ENCODE measurements at regions not wholly inside any gene's neighbourhood (a gene's known extent, or its start where the extent isn't known, plus 50 kb on each side); places are given as distances from the start of the nearest gene placed in this dataset.
"Not testable (repeated sequence)": the region's sequence is repeated elsewhere in the genome, so short reads cannot be mapped to it uniquely, and the experiment has no call there.

DNA sequence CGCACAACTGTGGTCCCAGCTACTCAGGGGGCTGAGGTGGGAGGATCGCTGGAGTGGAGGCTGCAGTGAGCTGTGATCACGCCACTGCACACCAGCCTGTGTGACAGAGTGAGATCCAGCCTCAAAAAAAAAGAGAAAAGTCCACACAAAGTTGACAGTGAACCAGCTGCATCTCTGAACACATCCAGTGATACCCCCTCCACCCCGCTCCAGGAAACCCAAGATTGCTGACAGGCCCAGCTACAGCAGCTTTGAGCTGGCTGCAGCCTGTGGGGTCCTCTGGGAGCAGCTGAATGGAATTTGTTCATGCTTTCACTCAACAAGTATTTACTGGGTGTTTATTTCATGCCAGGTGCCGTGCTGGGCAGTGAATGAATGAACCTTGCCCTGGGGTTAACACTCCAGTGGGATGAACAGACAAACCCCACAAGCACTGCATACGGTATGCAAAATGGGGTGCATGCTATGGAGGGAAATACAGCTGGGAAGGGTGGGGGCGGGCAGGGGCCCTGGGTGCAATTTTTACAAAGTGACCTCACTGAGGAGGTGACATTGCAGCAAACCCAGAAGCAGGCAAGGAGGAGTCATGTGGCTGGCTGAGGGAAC lies 170.9 kb downstream of the GOSR1 start:
- not testable (repeated sequence) for H3K9me3 ChIP-seq; DNase-seq (ENCODE audit: low spot score in 2 of 2); H3K36me3 ChIP-seq; H3K4me3 ChIP-seq; H3K4me1 ChIP-seq; H3K27ac ChIP-seq; H3K27me3 ChIP-seq
- 81 to 90% methylated on average over 7 of the region's 7 CpGs for WGBS, 2 donors

DNA sequence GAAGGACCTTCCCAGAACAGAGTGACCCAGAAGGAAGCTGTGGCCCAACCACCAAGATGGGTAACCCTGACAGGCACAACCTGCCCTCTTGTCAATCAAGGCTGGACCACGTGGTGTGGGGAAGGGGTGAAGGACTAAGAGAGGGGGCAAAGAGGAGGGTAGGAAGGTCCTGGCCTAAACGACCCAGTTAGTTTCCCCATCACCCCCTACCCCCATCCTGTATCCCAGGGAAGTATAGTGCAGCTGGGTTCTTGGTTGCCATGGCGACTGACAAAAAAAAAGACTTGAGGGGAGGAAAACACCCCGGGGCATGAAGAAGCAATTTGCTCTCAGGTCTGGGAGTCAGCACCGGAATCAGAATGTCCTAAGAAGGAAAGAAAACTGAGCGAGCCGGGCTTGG lies 168.7 kb downstream of the GOSR1 start:
- H3K4me3 ChIP-seq; DNase-seq (ENCODE audit: low spot score in 2 of 2); H3K27ac ChIP-seq; H3K4me1 ChIP-seq; H3K27me3 ChIP-seq; H3K9me3 ChIP-seq; H3K36me3 ChIP-seq: not testable (repeated sequence)
- WGBS, 2 donors: 12 to 22% methylated on average over 7 of the region's 7 CpGs

DNA sequence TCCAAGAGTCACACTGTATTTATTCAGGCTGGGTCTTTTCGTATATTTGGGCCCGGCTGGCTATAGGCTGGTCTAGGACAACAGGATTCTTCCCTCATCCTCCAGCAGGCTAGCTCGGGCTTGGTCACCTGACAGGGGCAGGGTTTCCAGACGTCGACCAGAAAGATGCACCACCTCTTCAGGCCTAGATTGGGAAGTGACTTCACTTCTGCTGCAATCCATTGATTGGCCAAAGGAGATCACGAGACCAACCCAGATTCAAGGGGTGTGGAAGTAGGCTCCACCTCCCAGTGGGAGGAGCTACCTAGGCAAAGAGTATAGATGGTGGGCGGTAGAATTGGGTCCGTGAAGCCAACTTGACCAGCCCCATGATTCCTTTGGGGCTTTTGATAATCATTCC lies 167.5 kb downstream of the GOSR1 start:
- not testable (repeated sequence) for H3K27ac ChIP-seq; DNase-seq (ENCODE audit: low spot score in 2 of 2); H3K4me1 ChIP-seq; H3K27me3 ChIP-seq; H3K4me3 ChIP-seq; H3K9me3 ChIP-seq; H3K36me3 ChIP-seq
- no CpG with 5 or more reads among the region's 8 CpGs for WGBS, 2 donors

DNA sequence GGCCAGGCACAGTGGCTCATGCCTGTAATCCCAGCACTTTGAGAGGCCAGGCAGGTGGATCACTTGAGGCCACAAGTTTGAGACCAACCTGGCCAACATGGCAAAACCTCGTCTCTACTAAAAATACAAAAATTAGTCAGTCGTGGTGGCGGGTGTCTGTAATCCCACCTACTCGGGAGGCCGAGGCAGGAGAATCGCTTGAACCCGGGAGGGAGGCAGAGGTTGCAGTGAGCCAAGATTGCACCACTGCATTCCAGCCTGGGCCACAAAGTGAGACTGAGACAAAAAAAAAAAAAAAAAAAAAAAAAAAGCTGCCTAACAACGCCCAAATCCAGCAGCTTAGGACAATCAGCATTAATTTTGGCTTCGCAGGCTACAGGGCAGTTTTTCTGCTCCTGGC lies 167.1 kb downstream of the GOSR1 start:
- not testable (repeated sequence) for H3K36me3 ChIP-seq; H3K27me3 ChIP-seq; H3K9me3 ChIP-seq; H3K4me3 ChIP-seq; H3K4me1 ChIP-seq; DNase-seq (ENCODE audit: low spot score in 2 of 2); H3K27ac ChIP-seq
- 73 to 88% methylated on average over 9 of the region's 9 CpGs for WGBS, 2 donors

DNA sequence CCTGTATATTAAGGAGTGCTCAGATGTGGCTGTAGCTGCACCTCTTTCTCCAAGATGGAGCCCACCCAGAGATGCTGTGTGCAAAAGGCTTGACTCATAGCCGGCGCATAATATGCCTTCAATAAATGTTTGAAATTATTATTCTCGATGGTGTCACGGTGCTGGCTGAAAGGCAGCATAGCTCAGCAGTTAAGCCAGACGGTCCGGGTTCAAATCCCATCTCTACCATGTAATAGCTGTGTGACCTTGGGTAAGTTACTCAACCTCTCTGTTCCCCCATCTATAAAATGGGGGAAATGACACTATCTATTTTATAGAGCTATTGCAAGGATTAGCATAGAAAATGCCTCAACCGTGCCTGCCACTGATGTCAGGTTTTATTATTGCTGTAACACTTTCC lies 164.2 kb downstream of the GOSR1 start:
- WGBS, 2 donors: 81 to 83% methylated on average over 5 to 7 of the region's 7 CpGs
- H3K4me1 ChIP-seq; H3K27me3 ChIP-seq; H3K4me3 ChIP-seq; H3K9me3 ChIP-seq; DNase-seq (ENCODE audit: low spot score in 2 of 2); H3K27ac ChIP-seq; H3K36me3 ChIP-seq: not testable (repeated sequence)

DNA sequence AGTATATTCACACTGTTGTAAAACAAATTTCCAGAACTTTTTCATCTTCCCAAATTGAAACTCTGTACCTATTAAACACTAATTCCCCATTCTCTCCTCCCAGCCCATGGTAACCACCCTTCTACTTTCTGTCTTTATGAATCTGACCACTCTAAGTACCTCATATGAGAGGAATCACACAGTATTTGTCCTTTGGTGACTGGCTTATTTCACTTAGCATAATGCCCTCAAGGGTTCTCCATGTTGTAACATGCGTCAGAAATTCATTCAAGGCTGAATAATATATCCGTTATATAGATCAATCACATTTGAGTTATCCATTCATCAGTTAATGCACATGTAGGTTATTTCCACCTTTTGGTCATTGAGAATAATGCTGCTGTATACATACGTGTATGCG lies 162.2 kb downstream of the GOSR1 start:
- H3K4me3 ChIP-seq; DNase-seq (ENCODE audit: low spot score in 2 of 2); H3K36me3 ChIP-seq; H3K9me3 ChIP-seq; H3K4me1 ChIP-seq; H3K27me3 ChIP-seq; H3K27ac ChIP-seq: not testable (repeated sequence)
- WGBS, 2 donors: 80% methylated on average over 3 of the region's 4 CpGs

DNA sequence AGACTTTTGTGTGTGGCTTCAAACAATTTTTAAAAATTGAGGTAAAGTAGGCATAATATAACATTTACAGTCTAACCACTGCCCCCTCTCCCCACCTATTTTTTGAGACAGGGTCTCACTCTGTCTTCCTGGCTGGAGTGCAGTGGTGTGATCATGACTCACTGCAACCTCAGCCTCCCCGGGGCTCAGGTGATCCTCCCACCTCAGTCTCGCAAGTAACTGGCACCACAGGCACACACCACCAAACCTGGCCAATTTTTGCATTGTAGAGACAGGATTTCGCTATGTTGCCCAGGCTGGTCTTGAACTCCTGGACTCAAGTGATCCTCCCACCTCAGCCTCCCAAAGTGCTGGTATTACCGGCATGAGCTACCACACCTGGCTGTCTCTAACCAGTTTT lies 161.8 kb downstream of the GOSR1 start:
- H3K9me3 ChIP-seq; H3K36me3 ChIP-seq; H3K4me1 ChIP-seq; DNase-seq (ENCODE audit: low spot score in 2 of 2); H3K4me3 ChIP-seq; H3K27ac ChIP-seq; H3K27me3 ChIP-seq: not testable (repeated sequence)
- 86 to 87% methylated on average over 4 of the region's 4 CpGs for WGBS, 2 donors

DNA sequence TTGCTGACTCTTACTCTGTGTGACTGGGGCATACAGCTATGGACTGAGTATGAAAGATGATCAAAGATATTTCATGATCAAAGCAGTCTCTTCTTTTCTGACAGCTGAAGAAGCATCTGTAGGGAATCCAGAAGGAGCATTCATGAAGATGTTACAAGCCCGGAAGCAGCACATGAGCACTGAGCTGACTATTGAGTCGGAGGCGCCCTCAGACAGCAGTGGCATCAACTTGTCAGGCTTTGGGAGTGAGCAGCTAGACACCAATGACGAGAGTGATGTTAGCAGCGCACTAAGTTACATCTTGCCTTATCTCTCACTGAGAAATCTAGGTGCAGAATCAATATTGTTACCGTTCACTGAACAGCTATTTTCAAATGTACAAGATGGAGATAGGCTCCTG lies 154.4 kb downstream of the GOSR1 start:
- DNase-seq (ENCODE audit: low spot score in 2 of 2); H3K4me1 ChIP-seq; H3K27me3 ChIP-seq; H3K9me3 ChIP-seq; H3K4me3 ChIP-seq; H3K27ac ChIP-seq: not testable (repeated sequence)
- WGBS, 2 donors: 94 to 97% methylated on average over 6 of the region's 6 CpGs
- H3K36me3 ChIP-seq: peaks cover 0 to 17% (median 0%) of the 10 kb centered on the region in 3 donors

DNA sequence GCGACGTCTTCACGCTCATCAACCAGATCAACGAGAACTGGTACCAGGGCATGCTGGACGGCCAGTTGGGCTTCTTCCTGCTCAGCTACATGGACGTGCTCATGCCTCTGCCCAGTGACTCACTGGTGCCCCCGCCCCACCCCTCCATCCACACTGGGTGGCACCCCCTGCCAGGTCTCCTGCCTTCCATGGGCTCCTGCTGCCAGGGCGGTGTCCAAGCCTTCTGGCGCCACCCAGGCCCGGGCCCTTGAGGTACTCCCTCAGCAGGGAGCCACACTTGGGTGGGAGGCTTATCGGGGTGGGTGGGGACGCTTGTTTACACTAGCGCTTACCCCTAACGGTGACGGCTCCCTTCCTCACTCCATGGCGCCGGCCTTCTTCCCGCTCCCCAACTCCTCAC lies 148.2 kb downstream of the GOSR1 start:
- H3K4me3 ChIP-seq; DNase-seq (ENCODE audit: low spot score in 2 of 2); H3K4me1 ChIP-seq; H3K27me3 ChIP-seq; H3K27ac ChIP-seq; H3K9me3 ChIP-seq: not testable (repeated sequence)
- WGBS, 2 donors: 94 to 95% methylated on average over 10 to 18 of the region's 18 CpGs
- H3K36me3 ChIP-seq: peaks cover 0 to 18% (median 0%) of the 10 kb centered on the region in 3 donors

- H3K4me1 ChIP-seq; H3K4me3 ChIP-seq; H3K9me3 ChIP-seq; DNase-seq (ENCODE audit: low spot score in 2 of 2); H3K27ac ChIP-seq; H3K27me3 ChIP-seq: not testable (repeated sequence)
- WGBS, 2 donors: 92 to 96% methylated on average over 16 of the region's 16 CpGs
- H3K36me3 ChIP-seq: peaks cover 0 to 18% (median 0%) of the 10 kb centered on the region in 3 donors
Measured at GRCh38 chr17:30624180-30624579, 147.0 kb downstream of the GOSR1 start.

DNA sequence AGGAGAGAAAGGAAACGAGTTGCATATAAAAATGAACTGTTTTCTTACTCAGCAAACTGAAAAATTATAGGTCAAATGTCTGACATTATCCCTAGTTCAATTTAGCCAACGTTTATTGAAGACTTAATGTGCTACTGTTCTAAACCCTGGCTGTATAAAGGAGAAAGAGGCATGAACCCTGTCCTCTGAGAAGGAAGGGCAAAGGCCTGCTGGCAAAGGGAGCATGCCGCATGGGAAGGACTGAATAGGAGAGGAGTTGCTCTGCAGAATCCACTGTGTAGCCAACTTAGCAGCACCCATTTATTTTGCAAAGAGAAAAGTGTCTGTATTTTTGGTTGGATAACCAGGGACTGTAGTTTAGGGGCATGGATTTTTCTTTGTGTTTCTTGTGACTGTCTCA lies 132.5 kb downstream of the GOSR1 start:
- H3K4me1 ChIP-seq; H3K36me3 ChIP-seq; H3K4me3 ChIP-seq; DNase-seq (ENCODE audit: low spot score in 2 of 2); H3K27ac ChIP-seq; H3K9me3 ChIP-seq; H3K27me3 ChIP-seq: not testable (repeated sequence)
- 16 to 19% methylated on average over 2 to 3 of the region's 3 CpGs for WGBS, 2 donors

All from tibial nerve (tissue), 4 donors.